ENCODE measurements at regions not wholly inside any gene's neighbourhood (a gene's known extent, or its start where the extent isn't known, plus 50 kb on each side); places are given as distances from the start of the nearest gene placed in this dataset.

GRCh38 chr6:125367036-125367782, 65.4 kb upstream of the HDDC2 start:
- TF ChIP-seq EZH2phosphoT487 (conservative IDR thresholded peaks at IDR 0.05; ENCODE audit: low read length) (no peak), CTCF (IDR thresholded peaks at IDR 0.05; ENCODE audit: insufficient read depth, low read length, poor library complexity, severe bottlenecking) (no peak)

Data from SU-DHL-6 (cell line).